SIG-M5 (cell line): ENCODE measurements at regions not wholly inside any gene's neighbourhood (a gene's known extent, or its start where the extent isn't known, plus 50 kb on each side); places are given as distances from the start of the nearest gene placed in this dataset.
"Not testable (repeated sequence)": the region's sequence is repeated elsewhere in the genome, so short reads cannot be mapped to it uniquely, and the experiment has no call there.

ENCODE experiments used
- DNase-seq: peaks from one replicate; lab custom pipeline; 2025; lab: John Stamatoyannopoulos, UW

DNA sequence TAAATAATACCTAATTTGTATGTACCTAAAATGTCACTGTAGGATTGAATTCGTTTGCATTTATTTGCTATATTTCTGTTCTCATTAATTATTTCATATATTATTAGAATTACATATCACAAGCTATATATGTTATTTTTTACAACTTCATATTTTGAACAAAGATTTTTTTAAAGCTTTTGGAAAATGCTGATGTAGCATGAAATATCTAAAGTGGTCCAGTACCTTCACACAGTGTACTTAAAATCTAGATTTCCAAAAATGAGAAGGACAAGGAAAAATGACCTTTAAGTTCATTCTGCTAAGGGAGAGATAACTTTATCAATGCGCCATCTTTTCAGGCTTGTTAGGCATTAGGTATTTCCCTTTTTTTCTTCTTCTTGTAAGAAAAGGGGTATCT, 71.8 kb downstream of the LARP7 start:
- no peak for DNase-seq

DNA sequence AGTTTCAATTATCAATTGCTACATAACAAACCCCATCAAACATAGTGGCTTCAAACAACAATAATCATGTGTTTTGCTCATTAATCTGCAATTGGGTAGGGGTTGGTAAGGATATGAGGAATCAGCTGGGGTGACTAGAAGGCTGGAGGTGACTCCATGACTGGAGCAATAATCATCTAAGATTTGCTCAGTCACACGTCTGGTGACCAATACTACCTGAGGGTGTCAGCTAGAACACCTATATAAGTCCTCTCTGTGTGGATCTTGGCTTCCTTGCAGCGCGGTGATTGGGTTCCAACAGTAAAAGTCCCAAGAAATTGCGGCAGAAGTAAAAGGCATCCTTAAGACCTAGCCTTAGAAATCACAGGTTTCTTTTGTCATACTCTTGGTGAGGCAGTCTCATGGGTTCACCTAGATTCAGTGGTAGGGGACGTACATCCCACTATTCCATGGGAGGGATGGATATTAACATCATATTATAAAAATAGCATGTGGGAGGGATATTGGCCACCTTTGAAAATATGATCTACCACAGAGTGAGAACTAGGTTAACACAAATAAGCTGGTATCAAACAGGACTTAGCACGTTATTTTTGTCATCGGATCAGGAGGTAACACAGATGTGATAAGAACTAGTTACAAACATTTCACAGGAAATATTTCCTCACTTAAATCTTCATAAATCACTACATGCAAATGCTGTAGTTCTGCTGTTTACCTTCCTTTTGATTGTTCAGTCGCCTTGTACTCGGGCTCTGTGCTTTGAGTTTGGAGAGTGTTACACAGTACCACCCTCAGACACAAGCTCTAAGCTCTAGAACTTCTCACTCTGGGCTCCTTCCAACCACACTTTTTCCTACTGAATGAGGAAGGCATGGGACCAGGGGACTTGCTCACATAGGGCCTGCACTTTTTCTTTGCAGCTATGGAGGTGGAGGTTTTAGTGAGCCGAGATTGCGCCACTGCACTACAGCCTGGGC, 78.3 kb downstream of the LARP7 start:
- no peak for DNase-seq

DNA sequence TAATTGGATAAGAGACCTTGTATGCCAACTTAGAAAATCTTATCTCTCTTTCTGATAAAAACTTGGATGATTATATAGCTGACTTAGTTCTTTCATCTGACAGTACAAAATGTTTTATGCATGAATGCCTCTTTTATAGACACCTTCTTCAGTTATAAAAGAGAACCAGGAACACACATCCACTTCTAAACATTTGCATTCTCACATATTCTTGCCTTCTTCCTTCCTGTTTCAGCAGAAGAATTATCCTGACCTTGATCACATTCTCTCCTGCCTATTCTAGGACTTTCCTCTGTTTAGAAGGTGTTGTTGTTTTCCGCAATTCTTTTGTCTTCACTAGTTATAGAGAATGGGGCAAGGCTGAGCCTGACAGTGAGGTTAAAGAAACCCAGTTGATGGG, 80.9 kb downstream of the LARP7 start:
- DNase-seq = no peak

DNA sequence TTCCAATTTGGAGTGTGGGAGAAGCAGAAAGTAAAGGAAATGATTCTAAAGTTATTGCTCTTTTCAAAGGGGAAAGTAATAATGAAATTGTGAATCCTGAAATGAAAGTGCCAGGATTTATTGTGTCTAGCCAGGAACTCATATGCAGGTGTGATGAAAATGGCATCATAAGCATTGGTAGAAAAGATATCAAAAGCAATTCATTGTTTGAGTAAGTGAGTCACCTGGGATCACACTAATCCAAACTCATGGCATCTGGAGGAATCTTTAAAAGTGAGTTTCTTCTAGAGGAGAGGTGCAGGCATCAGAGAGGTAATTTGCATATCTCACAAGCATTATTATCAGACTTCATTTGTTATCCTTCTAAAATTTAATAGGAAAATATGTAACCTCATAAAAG, 84.7 kb downstream of the LARP7 start:
- no peak for DNase-seq

DNA sequence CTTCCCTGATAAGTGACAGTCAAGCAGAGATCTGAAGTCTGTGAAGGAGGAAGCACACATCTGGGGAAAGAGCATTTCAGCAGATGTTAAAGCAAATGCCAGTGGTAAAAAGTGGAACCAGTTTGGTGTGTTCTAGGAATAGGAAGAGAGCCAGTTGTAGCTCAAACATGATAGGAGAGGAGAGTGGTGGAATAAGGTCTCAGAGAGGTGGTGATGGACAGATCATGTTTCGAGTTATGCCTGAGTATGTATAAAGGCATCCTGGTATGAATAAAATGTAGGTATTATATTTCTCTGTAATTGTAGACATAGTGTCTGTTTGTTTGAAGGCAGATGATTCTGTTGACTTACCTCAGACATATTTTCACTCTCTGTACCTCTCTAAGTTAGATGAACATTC, 89.1 kb downstream of the LARP7 start:
- DNase-seq = no peak

DNA sequence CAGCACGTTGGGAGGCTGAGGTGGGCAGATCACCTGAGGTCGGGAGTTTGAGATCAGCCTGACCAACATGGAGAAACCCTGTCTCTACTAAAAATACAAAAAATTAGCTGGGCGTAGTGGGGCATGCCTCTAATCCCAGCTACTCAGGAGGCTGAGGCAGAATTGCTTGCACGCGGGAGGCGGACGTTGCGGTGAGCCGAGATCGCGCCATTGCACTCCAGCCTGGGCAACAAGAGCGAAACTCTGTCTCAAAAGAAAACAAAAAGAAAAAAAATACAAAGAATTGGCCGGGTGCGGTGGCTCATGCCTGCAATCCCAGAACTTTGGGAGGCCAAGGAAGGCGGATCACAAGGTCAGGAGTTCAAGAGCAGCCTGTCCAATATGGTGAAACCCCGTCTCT, 90.8 kb downstream of the LARP7 start:
- DNase-seq = not testable (repeated sequence)

DNA sequence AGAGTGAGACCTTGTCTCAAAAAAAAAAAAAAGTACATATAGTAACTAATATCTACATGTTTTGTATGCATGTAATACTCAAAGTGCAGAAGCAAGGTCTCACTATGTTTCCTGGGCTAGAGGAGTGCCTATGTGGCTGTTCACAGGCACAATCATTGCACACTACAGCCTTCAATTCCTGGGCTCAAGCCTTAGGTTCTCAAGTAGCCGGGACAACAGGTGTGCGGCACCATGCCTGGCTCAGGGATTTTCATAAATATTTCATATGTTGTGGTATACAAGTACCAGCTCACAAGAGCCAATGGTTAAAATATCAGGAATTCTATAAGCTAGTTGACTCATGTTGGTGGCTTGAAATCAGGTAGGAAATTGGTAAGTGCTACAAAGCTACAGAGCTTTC, 94.8 kb downstream of the LARP7 start:
- no peak for DNase-seq

DNA sequence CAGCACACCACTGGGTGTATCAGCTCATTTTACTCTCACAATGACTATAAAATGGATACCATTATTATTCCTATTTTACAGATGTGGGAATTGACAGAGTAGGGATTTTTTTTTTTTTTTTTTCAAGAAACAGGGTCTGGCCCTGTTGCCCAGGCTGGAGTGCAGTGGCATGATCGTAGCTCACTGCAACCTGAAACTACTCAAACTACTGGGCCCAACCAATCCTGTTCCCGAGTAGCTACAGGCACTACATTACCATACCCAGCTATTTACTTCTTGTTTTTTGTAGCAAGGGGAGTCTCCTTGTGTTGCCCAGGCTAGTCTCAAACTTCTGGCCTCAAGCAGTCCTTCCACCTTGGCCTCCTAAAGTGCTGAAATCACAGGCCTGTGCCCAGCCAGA, 95.2 kb downstream of the LARP7 start:
- DNase-seq = no peak

DNA sequence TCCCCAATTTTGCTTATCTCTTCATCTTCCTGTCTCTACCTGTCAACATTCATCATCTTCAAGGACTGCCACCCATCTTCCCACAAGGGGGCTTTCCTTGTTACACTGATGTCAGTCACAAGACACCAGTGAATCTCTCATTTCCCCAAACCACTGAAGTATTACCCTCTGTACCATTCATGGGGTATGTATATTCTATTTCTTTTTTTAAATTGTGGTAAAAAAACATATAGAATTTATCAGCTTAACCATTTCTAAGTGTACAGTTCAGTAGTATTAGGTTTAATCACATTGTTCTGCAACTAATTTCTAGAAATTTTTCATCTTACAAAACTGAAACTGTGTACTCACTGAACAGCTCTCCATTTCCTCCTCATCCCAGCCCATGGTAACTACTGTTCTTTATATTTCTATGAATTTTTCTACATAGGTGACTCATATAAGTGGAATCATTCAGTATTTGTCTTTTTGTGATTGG, 98.6 kb downstream of the LARP7 start:
- DNase-seq = no peak

DNA sequence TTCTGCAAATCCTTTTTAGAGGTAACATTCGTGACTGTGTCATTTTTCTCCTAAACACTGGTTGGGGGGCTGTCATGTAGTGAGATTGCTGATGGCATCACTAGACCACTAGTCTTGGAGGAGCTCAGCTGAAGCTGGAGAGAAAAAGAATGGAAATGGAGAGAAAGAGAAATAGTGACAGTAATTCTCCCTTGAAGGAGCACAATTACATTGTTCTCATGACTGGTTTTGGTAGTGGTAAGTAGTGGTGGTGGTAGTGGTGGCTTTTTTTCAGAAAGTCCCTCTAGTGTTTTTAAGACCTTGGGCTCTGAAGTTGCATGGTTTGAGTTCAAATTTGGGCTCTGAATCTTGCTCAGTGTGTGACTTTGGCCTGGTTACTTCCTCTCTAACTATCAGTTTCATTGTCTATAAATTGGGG, 99.8 kb downstream of the LARP7 start:
- no peak for DNase-seq

DNA sequence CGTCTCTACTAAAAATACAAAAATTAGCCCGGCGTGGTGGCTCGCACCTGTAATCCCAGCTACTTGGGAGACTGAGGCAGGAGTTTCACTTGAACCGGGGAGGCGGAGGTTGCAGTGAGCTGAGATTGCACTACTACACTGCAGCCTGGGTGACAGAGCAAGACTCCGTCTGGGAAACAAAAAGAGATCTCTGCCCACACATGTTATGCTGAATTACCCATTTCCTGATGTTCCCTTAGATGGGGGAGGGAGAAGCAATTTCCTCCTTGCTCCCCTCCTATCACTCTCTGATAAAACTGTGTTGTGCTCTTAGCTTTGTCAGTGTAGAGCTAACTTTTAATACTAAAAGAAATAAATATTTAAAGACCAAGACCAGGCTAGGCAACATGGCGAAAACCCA, 102.5 kb downstream of the LARP7 start:
- DNase-seq = no peak

DNA sequence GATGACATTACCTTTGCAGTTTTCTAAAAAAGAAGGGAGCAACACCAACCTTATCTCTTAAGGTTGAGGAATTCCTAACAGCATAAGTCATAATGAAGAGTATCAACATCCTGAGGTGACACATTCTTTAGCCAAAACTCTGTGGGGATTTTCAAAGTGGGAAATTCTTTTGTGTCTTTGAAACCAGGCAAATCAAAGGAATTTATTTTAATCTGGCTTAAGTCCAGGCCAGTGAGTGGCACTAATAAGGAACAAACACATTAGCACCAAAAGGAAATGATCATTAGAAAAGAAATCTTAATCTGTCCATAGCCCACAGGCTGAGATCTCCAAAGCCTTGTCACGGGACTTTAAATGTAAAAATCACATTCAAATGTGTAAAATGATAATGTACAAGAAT, 110.1 kb downstream of the LARP7 start:
- no peak for DNase-seq

DNA sequence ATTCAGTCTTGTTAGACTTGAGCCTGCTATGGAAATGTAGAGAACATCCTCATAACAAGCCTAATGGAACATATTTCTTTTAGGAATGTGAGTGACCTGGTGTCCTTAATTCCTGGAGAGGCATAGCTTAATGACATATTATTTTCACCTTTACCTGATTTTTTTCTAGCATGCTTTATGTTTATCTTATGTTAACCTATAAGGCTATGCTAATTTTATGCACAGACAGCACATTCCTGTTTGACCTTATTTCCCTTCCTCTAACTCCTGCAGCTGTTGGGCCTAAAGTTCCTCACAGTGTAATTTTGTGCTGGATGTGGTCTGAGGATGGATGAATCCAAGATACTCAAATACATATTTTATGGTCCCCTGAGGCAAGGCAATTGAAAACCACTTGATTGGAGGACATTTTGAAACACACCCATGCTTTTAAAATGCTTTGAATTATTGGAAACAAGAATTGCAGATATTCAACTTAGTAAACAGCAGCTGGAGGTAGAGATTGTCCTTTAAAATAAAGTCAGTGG, 111.5 kb downstream of the LARP7 start:
- DNase-seq = no peak

DNA sequence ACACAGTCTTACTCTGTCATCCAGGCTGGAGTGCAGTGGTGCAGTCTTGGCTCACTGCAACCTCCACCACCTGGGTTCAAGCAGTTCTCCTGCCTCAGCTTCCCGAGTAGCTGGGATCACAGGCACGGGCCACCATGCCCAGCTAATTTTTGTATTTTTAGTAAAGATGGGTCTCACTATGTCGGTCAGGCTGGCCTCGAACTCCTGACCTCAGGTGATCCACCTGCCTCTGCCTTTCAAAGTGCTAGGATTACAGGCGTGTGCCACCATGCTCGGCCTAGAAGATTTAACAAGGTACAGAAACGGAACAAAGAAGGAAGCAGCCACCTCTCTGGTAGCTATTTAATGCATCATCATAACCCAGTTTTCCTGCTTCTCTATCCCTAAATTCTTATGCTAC, 113.8 kb downstream of the LARP7 start:
- not testable (repeated sequence) for DNase-seq

DNA sequence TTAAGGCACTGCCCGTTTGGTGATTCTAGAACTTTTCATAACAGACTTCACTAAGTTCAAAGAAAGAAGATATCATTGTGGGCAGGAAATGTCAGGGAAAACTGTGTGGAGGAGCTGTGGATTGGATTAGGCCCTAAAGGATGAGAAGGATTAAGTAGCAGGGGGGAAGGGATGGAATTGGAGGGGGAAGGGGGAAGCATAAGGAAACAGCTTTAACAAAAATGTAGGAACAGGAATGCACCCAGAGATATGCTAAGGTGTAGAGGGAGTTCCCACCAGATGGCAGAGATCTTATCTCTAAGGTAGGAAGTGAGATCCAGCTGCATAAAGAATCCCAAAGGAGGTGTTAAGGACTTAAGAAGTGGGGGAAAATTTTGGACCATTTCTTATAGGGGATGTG, 114.5 kb downstream of the LARP7 start:
- no peak for DNase-seq

DNA sequence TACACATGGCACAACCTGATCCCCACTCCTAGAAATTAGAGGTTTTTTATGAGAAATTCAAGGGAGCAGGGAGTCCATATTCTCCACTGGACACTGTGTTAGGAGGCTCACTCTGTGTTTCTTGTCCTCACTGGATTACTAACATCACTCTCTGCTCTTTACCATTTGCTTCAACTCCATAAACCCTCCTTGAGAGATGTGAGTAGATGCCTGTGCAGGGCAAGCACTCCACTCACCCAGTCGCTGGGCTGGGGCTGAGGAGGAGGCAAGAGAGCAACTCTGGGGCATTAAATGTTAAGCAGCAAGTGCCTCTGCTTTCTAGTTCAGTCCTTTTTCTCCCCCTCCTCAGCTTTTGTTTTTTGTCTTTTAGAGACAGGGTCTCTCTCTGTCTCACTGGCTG, 115.1 kb downstream of the LARP7 start:
- DNase-seq = no peak

DNA sequence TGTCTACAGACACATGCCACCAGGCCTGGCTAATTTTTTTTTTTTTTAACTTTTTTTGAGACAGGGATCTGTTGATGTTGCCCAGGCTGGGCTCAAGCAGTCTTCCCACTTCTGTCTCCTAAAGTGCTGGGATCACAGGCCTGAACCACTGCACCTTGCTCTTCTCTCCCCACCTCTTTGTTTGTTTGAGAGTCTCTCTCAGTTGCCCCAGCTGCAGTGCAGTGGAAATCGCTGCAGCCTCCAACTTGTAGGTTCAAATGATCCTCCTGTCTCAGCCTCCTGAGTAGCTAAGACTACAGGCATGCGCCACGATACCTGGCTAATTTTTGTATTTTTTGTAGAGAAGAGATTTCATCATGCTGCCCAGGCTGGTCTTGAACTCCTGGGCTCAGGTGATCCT, 115.6 kb downstream of the LARP7 start:
- no peak for DNase-seq

DNA sequence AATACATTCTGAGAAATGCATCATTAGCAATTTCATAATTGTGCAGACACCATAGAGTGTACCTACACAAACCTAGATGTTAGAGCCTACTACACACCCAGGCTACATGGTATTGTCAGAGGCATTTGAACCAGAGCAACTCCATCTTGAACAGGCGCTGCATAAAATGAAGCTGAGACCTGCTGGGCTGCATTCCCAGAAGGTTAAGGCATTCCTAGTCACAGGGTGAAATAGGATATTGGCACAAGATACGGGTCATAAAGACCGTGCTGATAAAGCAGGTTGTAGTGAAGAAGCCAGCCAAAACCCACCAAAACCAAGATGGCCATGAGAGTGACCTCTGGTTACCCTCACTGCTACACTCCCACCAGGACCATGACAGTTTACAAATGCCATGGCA, 116.4 kb downstream of the LARP7 start:
- no peak for DNase-seq

DNA sequence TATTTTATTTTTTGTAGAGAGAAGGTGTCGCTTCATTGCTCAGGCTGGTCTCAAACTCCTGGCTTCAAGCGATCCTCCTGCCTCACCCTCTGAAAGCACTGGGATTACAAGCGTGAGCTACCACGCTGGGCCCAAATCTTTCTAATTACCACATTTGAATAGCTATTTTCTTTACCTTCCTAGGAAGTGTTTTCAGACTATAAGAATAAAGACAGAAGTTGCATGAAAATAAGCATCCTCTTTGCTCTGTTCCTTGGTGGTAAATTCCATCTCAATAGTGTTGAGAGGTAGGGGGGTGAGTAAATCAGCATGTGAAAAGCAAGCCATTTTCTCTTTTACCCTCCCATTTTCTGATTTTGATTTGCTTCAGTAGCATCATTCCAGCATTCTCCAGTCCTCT, 122.4 kb downstream of the LARP7 start:
- no peak for DNase-seq

DNA sequence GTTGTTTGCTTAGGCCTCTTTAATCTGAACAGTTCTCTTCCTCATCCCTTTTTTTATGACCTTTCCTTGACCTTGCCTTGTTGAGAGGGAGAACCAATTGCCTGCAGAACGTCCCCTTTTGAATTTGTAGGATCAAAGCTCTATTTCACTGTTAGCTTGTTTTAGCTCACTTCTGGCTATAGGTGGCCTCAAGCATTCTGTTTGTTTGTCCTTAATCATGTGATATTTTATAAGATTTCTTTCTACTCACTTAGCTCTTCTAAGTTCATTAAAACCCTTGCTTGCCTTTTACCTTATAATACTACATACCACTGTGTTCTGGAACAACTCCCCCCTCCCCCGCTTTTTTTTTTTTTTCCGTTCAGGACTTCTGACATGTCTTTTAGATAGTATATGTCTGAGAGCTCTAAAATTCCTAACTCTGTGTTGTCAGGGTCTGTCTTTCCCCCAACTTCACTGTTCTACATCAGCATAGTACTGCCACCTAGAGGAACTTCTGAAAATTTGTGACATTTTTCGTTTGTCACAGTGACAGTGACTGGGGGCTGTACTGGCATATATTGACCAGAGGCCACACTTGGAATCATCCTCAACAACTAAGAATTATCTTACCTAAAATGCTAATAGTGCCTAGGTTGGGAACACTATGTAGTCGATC, 128.5 kb downstream of the LARP7 start:
- no peak for DNase-seq

DNA sequence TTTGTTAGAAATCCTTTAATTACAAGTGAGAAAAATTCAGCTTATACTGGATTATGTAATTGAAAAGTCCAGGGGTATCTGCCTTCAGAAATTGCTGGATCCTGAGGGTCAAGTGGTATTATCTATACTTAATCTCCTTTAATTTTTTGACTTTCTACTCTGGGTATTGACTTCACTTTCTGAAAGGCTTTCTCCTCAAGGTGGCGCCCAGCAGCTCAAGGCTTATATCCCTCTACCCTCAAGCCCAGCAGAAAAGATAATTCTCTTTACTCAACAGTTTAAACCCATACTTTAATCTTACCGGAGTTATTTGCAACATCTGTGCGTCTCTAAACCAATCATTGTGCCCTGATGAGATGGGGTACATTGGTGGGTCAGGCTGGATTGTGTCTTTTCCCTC, 129.5 kb downstream of the LARP7 start:
- no peak for DNase-seq

DNA sequence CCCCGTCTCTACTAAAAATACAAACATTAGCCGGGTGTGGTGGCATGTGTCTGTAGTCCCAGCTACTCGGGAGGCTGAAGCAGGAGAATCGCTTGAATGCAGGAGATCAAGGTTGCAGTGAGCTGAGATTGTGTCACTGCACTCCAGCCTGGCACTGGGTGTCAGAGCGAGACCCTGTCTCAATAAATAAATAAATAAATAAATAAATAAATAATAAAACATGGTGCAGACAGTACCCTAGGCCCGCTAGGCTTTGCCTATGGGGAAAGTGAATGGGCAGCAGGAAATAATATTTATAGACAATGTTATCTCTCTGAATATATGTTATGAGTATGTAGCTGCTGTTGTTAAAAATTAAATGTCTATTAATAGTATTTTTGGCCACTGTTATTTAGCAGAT, 130.4 kb downstream of the LARP7 start:
- no peak for DNase-seq

DNA sequence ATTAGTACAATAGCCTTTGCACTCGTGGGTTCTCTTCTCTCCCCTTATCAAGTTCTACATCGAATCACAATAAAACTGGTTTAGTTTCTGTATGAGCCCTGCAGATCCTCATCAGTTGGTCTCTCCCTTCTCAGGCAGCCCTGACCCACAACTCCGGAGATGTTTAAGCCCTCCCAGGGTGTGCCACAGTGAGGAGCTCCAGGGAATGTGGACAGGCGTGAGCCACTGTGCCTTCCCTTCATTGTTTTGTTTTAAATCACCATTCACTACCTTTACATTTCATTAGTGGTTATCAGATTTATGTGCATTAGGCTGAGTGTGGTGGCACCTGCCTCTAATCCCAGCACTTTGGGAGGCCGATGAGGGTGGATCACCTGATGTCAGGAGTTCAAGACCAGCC, 133.2 kb downstream of the LARP7 start:
- DNase-seq = no peak
